ENCODE measurements at regions not wholly inside any gene's neighbourhood (a gene's known extent, or its start where the extent isn't known, plus 50 kb on each side); places are given as distances from the start of the nearest gene placed in this dataset.
A peak's percentile ranks its signal among the peaks of the same experiment; 100 is the strongest.

- DNase-seq (ENCODE audit: low read depth in 2 of 2) = no peak
Observed at GRCh38 chr2:176502619-176503018, 233.4 kb downstream of the MTX2 start.

- DNase-seq (ENCODE audit: low read depth in 2 of 2) = no peak
Observed at GRCh38 chr2:176503776-176504175, 234.5 kb downstream of the MTX2 start.

- no peak for DNase-seq (ENCODE audit: low read depth in 2 of 2)
Observed at GRCh38 chr2:176504440-176504839, 235.2 kb downstream of the MTX2 start.

- DNase-seq (ENCODE audit: low read depth in 2 of 2) = peak; percentile 58 to 69
Observed at GRCh38 chr2:176507786-176508185, 238.5 kb downstream of the MTX2 start.

- DNase-seq (ENCODE audit: low read depth in 2 of 2) = no peak
Observed at GRCh38 chr2:176508374-176508773, 239.1 kb downstream of the MTX2 start.

GRCh38 chr2:176508984-176509740 is 239.9 kb downstream of the MTX2 start:
- peak; percentile 75 for DNase-seq (ENCODE audit: low read depth in 2 of 2)

GRCh38 chr2:176514276-176514675 is 245.0 kb downstream of the MTX2 start:
- no peak for DNase-seq (ENCODE audit: low read depth in 2 of 2)

- DNase-seq (ENCODE audit: low read depth in 2 of 2) = no peak
Observed at GRCh38 chr2:176514805-176515500, 245.7 kb downstream of the MTX2 start.

- DNase-seq (ENCODE audit: low read depth in 2 of 2) = no peak
Observed at GRCh38 chr2:176516051-176516602, 246.9 kb downstream of the MTX2 start.

GRCh38 chr2:176518823-176519222 is 249.6 kb downstream of the MTX2 start:
- DNase-seq (ENCODE audit: low read depth in 2 of 2) = no peak

- DNase-seq (ENCODE audit: low read depth in 2 of 2) = no peak
Observed at GRCh38 chr2:176521878-176522670, 252.8 kb downstream of the MTX2 start.

- DNase-seq (ENCODE audit: low read depth in 2 of 2) = no peak
Observed at GRCh38 chr2:176525086-176525485, 255.8 kb downstream of the MTX2 start.

GRCh38 chr2:176526995-176527901 is 258.0 kb downstream of the MTX2 start:
- DNase-seq (ENCODE audit: low read depth in 2 of 2) = peak; percentile 88 to 90

GRCh38 chr2:176531608-176532007 is 262.4 kb downstream of the MTX2 start:
- no peak for DNase-seq (ENCODE audit: low read depth in 2 of 2)

- no peak for DNase-seq (ENCODE audit: low read depth in 2 of 2)
Observed at GRCh38 chr2:176533505-176534193, 264.4 kb downstream of the MTX2 start.

GRCh38 chr2:176534798-176535466 is 265.7 kb downstream of the MTX2 start:
- peak; percentile 66 to 69 for DNase-seq (ENCODE audit: low read depth in 2 of 2)

- no peak for DNase-seq (ENCODE audit: low read depth in 2 of 2)
Observed at GRCh38 chr2:176535467-176536113, 266.3 kb downstream of the MTX2 start.

GRCh38 chr2:176536439-176537133 is 267.3 kb downstream of the MTX2 start:
- no peak for DNase-seq (ENCODE audit: low read depth in 2 of 2)

- DNase-seq (ENCODE audit: low read depth in 2 of 2) = no peak
Observed at GRCh38 chr2:176537932-176538331, 268.7 kb downstream of the MTX2 start.

Data from fibroblast of skin of left quadriceps (primary cell).